Hematopoietic multipotent progenitor cell treated with erythropoietin and hydrocortisone succinate and interleukin-3 and kit ligand, for 6 days (in vitro differentiated cells): ENCODE measurements at regions not wholly inside any gene's neighbourhood (a gene's known extent, or its start where the extent isn't known, plus 50 kb on each side); places are given as distances from the start of the nearest gene placed in this dataset.

Experiments
- DNase-seq: peaks from one replicate; pipeline ENCODE4 v3.0.0-alpha.2; 2015

DNA sequence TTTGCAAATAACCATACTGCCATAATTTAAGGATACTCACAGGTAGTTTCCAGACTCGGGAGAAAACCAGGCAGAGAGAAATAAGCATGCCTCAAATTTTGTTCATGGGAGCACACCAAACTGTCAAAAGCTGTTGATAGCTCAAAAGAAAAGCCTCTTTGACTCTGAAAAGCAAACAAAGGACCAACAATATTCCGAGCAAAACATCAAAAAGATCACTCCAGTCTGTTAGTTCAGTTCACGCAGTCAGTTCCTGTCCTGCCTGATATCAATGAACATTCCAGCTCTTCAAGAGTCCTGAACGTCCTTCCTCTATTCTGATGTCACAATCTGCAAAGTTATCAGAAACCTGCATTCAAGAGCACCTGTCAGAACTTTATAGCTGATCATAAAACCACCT, 78.7 kb downstream of the RRM2 start:
- DNase-seq, result no peak

DNA sequence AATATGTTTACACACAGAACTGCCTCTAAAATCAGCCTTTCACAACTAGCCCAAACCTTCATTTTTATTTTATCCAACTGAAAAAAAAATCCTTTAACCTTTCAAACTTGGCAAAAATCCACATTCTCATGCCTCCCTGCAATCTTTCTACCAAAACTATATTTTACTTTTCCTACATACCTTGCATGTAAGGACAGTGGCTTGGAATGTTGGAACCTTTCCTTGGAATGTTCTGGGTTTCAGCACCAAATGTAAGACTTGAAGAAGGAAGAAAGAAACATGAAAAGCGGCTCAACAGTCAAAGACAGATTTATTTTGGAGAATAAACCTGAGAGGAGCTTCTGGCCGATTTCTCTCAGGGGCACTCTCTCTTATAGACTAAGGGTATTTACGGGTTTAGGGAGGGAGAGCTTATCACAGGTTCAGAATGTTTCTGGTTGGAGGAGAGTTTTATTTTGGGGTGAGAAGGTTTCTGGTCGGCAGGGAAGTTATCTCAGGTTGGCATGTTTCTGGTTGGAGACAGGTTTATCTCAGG, 79.7 kb downstream of the RRM2 start:
- no peak for DNase-seq

DNA sequence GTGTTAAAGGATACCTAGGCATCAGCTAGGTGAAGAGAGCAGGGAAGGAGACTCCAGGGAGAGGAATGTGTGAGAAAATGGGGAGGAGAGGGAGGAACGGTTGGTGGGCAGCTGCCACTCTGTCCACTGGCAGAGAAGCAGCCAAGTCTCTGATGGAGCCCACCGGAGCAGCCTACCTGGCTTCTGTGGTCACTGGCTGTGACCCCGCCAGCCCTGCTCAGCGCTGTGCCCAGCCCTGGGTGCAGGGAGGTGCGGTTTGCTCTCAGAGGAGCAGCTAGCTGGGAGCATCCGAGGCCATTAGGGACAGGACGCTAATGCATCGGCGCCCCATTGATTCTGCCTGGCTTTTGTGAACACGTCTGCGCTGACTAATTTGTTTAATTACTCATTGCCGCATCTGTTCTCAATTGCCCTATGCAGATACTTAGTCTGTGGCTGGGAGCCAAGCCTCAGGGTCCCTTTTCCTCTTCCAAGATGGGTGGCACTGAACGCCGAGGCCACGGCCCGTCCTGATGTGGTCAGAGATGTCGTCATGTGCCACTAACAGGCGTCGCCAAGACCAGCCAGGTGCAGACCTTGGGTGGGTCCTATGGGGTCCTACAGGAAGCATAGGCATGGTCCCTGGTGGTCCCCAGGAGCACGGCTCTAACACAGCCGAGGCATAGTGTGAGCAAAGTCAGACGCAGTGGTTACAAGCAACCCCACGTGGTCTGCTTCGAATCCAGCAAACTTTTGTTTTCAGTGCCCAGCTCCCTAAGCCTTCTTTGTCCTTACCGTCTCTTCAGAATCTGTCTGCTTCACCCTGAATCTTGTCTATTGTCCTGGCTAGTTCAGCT, 82.0 kb downstream of the RRM2 start:
- DNase-seq, result no peak

DNA sequence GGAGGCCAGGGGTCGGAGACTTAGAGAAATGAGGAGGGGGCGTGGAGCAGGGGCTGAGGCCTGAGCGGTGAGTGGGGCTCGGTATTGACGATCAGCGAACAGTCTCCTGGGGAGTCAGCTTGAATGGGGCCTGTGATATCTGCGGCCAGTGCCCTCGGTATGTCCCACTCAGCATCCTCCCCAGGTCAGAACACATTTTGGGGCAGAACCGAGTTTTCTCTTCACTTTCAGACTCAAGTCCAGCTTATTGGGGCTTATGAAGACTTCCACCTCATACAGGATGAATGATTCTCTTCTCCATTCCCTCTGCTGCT, 82.6 kb downstream of the RRM2 start:
- DNase-seq, result no peak

DNA sequence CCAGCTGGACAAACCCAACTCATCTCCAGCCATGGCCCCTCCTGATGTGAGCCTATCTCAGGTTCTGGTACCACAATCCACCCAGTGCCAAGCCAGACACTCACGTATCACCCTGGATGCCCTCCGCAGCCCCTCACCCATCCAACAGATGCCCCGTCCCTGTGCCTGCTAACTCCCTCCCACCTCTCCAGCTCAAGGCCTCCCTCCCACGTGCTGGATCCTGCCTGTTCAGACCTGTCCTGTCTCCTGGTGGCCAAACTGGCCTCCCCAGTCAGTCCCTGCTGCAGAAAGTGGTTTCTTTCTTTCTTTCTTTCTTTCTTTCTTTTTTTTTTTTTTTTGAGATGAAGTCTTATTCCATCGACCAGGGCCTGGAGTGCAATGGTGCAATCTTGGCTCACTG, 86.2 kb downstream of the RRM2 start:
- DNase-seq, result no peak

DNA sequence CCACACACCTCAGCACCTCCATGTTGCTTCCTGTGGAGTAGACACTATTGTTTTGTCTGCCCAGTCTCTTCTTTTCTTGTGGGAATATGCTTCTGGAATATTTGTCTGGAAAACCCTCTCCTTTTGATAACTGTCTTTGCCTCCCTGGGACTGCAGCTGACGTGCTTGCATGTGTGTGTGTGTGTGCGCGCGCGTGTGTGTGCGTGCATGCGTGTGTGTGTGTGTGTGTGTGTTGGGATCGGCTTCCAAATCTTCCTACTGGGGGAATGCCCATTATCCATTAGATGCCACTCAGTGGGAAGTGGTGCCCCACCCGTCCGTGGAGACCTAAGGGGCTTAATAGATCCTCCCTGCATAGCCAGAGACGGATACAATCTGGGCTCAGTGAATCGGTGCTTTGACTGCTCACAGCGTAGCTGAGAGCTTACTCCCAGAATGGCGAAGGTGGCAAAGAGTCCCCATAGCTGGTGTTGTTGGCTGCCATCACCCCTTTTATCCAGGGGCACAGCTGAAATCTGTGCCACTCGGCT, 86.9 kb downstream of the RRM2 start:
- no peak for DNase-seq

DNA sequence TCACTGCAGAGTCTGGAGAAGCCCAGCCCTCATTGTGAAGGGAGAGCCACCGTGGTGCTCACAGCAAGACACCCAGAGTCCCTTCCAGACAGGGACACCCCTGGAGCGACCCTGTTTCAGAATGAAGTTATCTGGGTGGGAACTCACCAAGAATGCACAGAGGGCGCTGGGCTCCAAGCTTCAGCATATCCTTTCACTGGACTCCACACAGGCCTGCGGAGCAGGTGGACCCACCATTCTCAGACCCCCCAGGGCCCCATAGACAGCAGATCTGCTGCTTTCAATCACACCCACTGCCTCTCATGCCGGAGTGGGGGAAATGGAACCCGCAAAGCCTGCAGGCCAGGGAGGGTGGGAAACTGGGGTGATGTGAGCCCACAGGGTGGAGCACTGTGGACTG, 87.8 kb downstream of the RRM2 start:
- DNase-seq, result no peak

DNA sequence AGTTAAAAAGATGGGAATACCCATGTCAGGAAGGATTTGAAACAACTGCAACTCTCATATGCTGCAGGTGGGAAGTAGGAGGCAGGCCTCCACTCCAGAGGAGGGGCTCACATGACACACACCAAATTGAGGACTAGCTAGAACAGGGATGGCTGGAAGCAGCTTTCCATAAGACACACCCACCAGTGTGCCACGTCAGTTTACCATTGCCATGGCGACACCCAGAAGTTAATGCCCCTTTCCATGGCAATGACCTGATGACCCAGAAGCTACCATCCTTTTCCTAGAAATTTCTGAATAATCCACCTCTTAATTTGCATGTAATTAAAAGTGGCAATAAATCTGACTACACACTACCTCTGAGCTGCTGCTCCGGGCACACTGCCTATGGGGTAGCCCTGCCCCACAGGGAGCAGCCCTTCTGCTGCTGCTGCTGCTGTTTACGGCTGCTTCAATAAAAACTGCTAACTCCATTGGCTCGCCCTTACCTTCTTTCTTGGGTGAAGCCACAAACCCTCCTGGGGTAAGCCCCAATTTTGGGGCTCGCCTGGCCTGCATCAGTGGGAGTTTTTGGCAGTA, 89.4 kb downstream of the RRM2 start:
- no peak for DNase-seq

DNA sequence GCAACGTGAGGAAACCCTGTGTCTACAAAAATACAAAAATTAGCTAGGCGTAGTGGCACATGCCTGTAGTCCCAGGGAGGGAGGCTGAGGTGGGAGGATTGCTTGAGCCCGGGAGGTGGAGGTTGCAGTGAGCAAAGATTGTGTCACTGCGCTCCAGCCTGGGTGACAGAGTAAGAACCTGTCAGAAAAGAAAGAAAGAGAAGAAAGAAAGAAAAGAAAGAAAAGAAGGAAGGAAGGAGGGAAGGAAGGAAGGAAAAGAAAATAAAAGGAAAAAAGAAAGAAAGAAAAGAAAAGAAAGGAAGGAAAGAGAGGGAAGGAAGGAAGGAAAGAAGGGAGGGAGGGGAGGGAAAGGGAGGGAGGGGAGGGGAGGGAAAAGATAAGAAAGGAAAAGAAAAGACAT, 89.9 kb upstream of the HPCAL1 start:
- no peak for DNase-seq

DNA sequence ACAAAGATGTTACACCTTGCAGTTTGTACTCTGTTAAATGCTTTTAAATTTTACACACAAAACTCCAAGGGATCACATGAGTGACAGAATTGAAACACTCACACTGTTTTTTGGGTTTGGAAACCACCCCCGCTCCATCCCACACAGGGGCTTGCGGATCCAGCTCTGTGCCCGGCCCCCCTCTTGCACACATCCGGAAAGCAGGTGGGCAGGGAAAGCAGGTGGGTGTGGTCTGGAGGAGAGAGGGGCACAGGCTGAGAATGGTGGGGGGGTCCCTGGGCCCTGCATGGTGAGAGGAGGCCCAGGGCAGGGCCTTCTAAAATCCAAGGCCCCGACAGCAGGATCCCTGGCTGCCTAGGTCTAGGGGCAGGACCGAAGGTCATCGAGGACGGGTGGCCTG, 88.5 kb upstream of the HPCAL1 start:
- no peak for DNase-seq

DNA sequence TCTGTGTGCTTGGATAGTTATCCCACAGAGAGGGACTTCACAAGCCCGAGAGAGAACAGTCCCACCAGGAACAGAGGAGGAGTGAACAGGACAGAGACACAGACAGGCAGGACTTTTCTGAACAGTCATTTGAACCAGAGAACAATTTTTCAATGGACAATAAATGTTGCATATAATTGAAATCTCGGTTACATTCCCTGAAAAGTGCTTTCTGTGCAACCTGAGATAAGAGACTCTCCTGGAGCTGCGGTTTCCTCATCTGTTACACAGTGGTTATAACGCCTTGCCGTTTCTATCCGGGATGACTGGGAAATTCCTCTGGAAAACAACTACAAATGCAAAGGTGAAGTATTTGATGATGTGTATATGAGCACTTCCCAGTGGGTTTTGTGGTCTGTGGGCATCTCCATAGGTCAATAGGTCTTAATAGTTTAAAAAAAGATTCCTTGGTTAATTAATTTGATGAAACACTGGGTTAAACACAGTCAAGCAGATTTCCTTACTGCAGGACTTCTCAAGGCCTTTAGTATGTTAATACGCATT, 87.2 kb upstream of the HPCAL1 start:
- no peak for DNase-seq

DNA sequence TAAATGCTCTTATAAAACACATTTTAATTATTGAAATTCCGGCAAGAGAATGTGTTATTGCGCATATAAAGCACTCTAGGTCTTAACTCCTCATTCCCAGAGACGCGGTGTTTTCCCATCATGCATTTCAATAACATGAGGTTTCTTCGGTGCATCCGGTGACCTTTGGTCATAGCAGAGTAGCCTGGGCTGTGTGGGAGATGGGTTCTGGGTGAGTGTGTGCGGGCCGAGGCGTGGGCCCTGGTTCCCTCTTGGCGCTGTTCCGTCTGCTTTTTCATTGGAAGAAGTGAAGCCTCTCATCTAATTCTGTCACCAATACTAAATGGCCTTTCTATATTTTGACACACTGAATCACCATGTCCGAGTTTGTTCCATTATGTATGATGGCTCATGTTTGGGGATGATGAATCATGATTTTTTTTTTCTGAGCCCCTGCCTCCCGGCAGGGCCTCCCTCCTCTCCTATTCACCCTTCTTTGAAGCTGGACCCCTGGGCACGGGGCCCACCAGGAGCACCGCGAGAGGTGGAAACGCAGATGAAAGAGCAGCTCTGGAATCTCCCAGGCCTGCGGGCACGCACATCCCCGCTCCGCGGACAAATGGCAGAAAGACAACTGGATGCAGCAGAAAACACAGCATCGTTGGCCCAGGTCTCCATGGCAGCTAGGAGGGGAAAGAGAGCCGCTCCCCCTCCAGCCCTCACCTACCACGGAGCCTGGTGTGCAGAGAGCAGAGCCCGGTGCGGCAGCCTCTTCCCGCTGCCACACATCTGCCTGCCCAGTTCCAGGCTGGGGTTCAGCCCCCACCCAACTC, 85.8 kb upstream of the HPCAL1 start:
- no peak for DNase-seq

DNA sequence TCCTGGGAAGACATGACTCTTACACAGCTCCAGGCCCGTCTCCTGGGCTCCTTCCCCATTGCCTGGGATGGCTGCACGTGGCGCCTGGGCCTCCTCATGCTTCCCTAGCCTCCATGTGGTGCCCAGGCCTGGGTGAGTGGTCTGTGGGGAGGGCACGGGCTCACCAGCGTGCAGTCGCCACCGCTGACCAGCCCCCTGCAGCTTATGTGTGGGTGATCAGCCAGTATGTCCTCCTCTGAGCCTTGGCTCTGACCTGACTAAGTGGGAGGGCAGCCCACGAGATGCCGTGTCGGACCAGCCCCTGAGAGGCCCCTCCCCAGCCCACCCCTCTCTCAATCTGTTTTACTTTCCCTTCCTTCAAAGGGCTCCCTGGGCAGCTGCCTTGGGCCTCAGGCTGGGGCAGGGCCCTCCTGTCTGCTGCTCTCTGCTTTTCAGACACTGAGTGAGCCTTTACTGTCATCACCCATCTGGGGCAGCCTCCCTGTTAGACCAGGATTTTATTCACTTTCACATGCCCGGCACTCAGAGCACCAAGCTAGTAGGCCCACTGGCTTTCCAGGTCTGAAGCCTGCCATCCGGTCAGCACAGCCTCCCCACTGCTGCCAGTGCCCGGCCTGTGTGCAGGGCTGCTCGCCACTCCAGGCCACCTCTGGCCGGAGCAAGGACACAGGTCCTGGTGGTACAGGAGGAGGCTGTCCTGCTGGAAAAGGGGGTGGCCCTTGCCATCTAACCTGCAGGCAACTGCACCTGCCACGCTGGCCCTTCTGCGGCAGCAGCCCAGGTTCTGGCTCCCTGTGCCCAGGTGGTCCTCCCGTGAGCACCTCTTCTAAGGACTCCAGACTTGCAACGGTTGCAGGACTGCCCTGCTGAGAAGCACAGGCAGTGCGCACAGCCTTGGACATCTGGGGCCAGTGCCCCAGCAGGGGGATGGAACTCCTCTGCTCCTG, 84.9 kb upstream of the HPCAL1 start:
- no peak for DNase-seq

DNA sequence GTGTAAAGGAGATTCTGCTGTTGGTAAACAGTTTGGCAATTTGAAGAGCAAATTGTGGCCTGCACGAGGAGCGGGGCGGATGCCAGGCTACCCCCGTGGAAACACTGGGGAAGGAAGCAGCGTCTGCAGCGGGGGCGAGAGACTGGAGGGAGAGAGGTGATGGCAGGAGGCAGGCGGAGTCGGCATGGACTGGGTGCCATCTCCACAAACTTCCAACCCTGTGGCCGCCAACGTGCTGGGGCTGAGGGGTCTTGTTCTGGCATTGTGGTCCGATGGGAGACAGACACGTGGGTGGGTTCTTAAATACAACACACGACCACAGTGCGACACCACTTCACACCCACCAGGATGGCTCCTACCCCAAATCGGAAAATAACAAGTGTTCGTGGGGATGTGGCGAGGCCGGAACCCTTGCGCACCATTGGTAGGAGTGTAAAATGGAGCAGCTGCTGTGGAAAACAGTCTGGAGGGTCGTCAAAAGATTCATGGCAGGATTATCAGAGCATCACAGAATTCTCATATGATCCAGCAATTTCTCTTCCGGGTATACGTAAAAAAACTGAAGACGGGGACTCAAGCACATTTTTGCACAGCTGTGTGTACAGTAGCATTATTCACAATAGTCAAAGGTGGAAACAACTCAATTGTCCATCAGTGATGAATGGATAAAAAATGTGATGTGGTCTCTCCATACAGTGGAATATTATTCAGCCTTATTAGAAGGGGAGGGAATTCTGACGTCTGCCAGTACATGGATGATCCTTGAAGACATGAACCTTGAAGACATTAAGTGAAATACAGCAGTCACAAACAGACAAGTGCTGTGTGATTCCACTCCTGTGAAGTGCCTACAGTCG, 82.4 kb upstream of the HPCAL1 start:
- DNase-seq, result no peak

DNA sequence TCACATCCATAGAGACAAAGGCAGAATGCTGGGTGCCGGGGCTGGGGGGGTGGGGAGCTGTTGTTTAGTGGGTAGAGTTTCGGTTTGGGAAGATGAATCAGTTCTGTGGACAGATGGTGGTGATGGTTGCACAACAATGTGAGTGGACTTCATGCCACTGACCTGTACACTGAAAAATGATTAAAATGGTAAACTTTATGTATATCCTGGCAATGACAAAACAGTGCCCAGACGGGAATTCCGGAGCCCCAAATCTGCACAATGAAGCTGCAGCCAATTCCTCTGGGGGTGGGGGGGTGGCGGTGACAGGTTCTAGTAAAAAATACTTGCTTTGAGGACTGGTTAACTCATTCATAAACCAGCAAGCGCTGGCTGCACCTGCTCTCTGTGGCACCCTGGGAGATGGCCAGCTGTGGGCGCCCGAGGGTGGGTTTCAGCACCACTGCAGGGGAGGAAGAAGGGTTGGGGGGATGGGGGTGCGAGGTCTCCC, 81.8 kb upstream of the HPCAL1 start:
- DNase-seq, result no peak

DNA sequence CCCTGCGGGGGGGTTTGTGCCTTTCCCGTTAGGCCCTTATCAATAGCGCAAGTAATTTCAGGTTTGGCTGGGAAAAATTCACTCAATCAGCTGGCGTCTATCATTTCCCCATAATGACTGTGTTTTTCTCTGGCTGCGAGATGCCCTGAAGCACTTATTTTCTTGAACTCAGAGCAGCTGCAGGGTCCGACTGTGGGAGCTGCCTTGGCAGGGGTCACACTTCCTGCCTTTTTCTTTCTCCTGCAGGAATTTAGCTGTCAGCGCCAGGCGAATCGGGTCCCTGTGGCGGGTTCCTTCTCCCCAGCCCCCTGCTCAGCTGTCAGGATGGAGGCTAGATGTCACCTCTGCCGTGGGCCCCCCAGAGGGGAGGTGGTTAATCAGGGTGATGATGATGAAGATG, 81.3 kb upstream of the HPCAL1 start:
- no peak for DNase-seq

DNA sequence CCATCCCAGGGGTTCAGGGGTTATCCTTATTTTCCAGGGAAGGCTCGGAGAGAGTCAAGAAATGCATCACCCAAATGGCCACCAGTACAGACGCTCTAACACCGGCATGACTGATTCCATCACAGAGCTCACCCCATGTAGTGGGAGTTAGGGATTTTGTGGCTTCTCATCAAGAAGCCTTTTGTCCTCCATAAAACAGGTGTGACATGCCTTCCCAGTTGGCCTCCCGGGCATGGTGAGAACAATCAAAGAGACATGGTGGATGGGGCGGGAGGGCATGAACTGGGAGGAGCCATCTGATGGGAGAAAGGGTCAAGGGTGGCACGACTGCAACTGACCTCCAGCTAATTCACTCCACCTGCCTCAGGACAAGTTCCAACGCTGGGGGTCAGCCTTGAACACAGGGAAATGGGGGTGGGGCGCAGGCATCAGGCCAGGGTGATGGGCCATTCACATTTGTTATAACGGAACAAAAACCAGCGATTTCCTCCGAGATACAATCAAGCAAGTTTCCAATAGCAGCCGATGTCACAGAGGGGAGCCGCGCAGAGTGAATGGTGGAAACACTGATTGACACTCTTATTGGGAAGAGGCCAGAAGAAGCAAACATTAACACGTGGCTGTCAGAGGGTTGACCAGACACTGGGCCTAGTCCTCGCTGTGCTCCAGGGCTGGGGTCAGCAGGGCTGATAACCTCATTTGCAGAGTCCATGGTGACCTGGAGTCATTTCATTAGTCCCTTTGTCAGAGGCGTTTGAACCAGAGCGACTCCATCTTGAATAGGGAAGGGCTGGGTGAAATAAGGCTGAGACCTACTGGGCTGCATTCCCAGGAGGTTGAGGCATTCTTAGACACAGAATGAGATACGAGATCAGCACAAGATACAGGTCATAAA, 80.5 kb upstream of the HPCAL1 start:
- no peak for DNase-seq

DNA sequence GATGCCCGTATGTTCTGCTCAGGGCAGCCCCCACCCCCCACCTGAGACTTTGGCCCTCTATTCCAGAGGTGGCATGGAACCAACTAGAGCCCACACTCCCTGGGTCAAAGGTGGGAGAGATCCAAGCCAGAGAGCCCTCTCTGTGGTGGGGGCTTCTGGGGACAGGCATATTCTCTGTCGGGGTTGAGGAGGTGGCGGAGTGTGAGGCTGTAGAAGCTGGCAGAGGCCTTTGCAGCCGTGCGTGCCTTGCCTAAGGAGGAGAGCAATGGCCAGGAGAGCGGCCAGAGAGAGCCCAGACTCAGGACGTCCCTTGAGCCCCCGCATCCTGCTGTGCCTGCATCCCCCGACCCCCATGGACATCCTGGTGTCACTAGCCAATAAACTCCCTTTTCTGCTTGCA, 79.2 kb upstream of the HPCAL1 start:
- no peak for DNase-seq

DNA sequence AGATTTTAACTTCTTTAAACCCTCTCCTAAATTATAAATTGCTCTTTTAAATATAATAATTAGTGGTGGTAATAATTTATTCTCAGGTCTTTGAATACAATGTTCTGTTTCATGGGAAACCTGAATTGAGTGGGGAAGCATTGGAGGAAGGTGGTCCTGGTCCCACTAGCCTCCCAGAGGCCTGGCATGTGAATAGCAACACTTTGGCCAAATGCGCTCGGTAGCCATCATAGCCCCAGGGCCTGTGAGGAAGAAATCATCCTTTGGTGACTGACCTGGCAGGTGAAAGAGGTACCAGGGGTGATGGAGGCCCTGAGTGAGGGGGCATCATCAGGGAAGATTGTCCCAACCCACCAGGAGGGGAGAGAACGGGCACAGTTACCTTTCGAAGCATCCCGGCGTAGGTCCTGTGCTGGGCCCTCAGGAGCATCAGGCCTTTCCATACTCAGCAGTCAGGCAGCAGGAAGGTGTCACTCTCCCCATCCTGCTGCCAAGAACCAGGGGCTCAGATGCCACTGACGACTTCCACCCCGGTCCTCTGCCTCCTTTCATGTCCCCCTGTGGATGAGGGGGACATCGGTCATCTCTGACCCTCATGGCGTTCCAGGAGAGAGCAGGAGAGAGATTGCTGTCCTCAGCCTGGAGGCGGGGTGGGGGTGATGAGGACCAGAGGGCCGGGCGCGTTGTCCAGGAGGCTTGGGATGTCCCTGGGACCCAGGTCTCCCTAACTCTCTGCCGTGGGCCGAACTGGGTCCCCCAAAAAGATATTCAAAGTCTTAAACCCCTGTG, 78.6 kb upstream of the HPCAL1 start:
- no peak for DNase-seq
